ENCODE measurements at regions not wholly inside any gene's neighbourhood (a gene's known extent, or its start where the extent isn't known, plus 50 kb on each side); places are given as distances from the start of the nearest gene placed in this dataset.

GRCh38 chr1:4022715-4023114 is 122.6 kb upstream of the C1orf174 start:
- 81% methylated on average over 13 of the region's 14 CpGs for WGBS
- no peaks in the 10 kb centered on the region for H3K4me1 ChIP-seq
- no peak overlapping the region for H3K27ac ChIP-seq (replicated peaks in 1 of 4)
- no peak overlapping the region for H3K4me3 ChIP-seq
- intact Hi-C loops (cut with DNase I), result no loop called here
- peak; percentile 79 for DNase-seq (ENCODE audit: extremely low spot score)
- no peak for TF ChIP-seq CTCF (IDR thresholded peaks at IDR 0.05)
- no peak for TF ChIP-seq POLR2A (IDR thresholded peaks at IDR 0.05; ENCODE audit: low read depth)
- no peak for TF ChIP-seq EP300 (IDR thresholded peaks at IDR 0.05)
- no peak for TF ChIP-seq POLR2AphosphoS5 (IDR thresholded peaks at IDR 0.05)
- no peaks in the 10 kb centered on the region for H3K9me3 ChIP-seq
- H3K36me3 ChIP-seq, result no peaks in the 10 kb centered on the region
- H3K27me3 ChIP-seq, result peaks cover 0 to 69% (median 0%) of the 10 kb centered on the region in 4 donors

GRCh38 chr1:4023678-4024077 is 123.6 kb upstream of the C1orf174 start:
- DNase-seq (ENCODE audit: extremely low spot score), result peak; percentile 64
- 77% methylated on average over 5 of the region's 5 CpGs for WGBS
- intact Hi-C loops (cut with DNase I), result no loop called here
- no peaks in the 10 kb centered on the region for H3K36me3 ChIP-seq
- TF ChIP-seq CTCF (IDR thresholded peaks at IDR 0.05) (no peak), POLR2A (IDR thresholded peaks at IDR 0.05; ENCODE audit: low read depth) (no peak), POLR2AphosphoS5 (IDR thresholded peaks at IDR 0.05) (no peak), EP300 (IDR thresholded peaks at IDR 0.05) (no peak)
- H3K4me1 ChIP-seq, result no peaks in the 10 kb centered on the region
- peaks cover 0 to 74% (median 0%) of the 10 kb centered on the region in 4 donors for H3K27me3 ChIP-seq
- H3K4me3 ChIP-seq, result no peak overlapping the region
- H3K9me3 ChIP-seq, result no peaks in the 10 kb centered on the region
- no peak overlapping the region for H3K27ac ChIP-seq (replicated peaks in 1 of 4)

- no peaks in the 10 kb centered on the region for H3K36me3 ChIP-seq
- intact Hi-C loops (cut with DNase I), result no loop called here
- no peaks in the 10 kb centered on the region for H3K9me3 ChIP-seq
- peaks cover 0 to 74% (median 0%) of the 10 kb centered on the region in 4 donors for H3K27me3 ChIP-seq
- TF ChIP-seq POLR2AphosphoS5 (IDR thresholded peaks at IDR 0.05), result no peak
- TF ChIP-seq CTCF (IDR thresholded peaks at IDR 0.05), result no peak
- no peak for TF ChIP-seq EP300 (IDR thresholded peaks at IDR 0.05)
- no peak for TF ChIP-seq POLR2A (IDR thresholded peaks at IDR 0.05; ENCODE audit: low read depth)
- H3K27ac ChIP-seq (replicated peaks in 1 of 4), result no peak overlapping the region
- H3K4me1 ChIP-seq, result no peaks in the 10 kb centered on the region
- DNase-seq (ENCODE audit: extremely low spot score), result no peak
- no peak overlapping the region for H3K4me3 ChIP-seq
Measured at GRCh38 chr1:4024811-4025210, 124.7 kb upstream of the C1orf174 start.

GRCh38 chr1:4025752-4026151 is 125.7 kb upstream of the C1orf174 start:
- H3K9me3 ChIP-seq, result peaks cover 0 to 4% (median 1%) of the 10 kb centered on the region in 4 donors
- TF ChIP-seq POLR2A (IDR thresholded peaks at IDR 0.05; ENCODE audit: low read depth), result no peak
- TF ChIP-seq EP300 (IDR thresholded peaks at IDR 0.05), result no peak
- TF ChIP-seq CTCF (IDR thresholded peaks at IDR 0.05), result no peak
- H3K4me3 ChIP-seq, result no peak overlapping the region
- peak; percentile 82 for DNase-seq (ENCODE audit: extremely low spot score)
- H3K27ac ChIP-seq (replicated peaks in 1 of 4), result no peak overlapping the region
- no peaks in the 10 kb centered on the region for H3K36me3 ChIP-seq
- 67% methylated on average over 5 of the region's 5 CpGs for WGBS
- H3K4me1 ChIP-seq, result no peaks in the 10 kb centered on the region
- intact Hi-C loops (cut with DNase I), result no loop called here
- peaks cover 0 to 72% (median 0%) of the 10 kb centered on the region in 4 donors for H3K27me3 ChIP-seq

GRCh38 chr1:4027008-4027407 is 126.9 kb upstream of the C1orf174 start:
- H3K27me3 ChIP-seq, result peaks cover 0 to 74% (median 0%) of the 10 kb centered on the region in 4 donors

More at GRCh38 chr1:4027008-4027407, 126.9 kb upstream of the C1orf174 start:
- Histone ChIP-seq H3K4me3 (no peak overlapping the region), H3K27ac (replicated peaks in 1 of 4) (no peak overlapping the region), H3K36me3 (no peaks in the 10 kb centered on the region), H3K9me3 (peaks cover 0 to 13% (median 5%) of the 10 kb centered on the region in 4 donors), H3K4me1 (no peaks in the 10 kb centered on the region)
- WGBS, result 39% methylated on average over 11 of the region's 11 CpGs
- intact Hi-C loops (cut with DNase I), result no loop called here
- DNase-seq (ENCODE audit: extremely low spot score), result peak; percentile 42
- no peak for TF ChIP-seq CTCF (IDR thresholded peaks at IDR 0.05)
- no peak for TF ChIP-seq POLR2A (IDR thresholded peaks at IDR 0.05; ENCODE audit: low read depth)
- no peak for TF ChIP-seq POLR2AphosphoS5 (IDR thresholded peaks at IDR 0.05)
- TF ChIP-seq EP300 (IDR thresholded peaks at IDR 0.05), result no peak
